ENCODE measurements at regions not wholly inside any gene's neighbourhood (a gene's known extent, or its start where the extent isn't known, plus 50 kb on each side); places are given as distances from the start of the nearest gene placed in this dataset.

DNA sequence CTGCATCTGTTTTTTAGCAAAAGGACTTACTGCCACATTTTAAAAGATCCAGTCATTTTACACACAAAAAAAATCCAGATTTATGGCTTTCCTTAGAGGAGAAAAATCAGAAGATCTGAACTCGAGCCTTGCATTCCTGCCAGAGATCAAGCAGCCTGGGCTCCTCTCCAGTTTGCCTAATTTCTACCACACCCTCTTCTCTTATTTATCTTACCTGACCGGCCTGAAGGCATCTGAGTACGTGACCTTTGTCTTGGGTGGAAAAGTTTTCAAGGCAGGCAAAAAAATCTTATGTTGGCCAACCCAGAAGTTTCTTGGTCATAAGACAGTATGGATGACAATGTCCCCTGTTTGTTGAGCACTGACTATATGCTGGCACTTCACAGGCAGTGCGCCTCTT, 60.3 kb downstream of the CHRD start:
- no peak overlapping the region for H3K27ac ChIP-seq (ENCODE audit: low read depth in 1 of 3, low read length in 2 of 3)

DNA sequence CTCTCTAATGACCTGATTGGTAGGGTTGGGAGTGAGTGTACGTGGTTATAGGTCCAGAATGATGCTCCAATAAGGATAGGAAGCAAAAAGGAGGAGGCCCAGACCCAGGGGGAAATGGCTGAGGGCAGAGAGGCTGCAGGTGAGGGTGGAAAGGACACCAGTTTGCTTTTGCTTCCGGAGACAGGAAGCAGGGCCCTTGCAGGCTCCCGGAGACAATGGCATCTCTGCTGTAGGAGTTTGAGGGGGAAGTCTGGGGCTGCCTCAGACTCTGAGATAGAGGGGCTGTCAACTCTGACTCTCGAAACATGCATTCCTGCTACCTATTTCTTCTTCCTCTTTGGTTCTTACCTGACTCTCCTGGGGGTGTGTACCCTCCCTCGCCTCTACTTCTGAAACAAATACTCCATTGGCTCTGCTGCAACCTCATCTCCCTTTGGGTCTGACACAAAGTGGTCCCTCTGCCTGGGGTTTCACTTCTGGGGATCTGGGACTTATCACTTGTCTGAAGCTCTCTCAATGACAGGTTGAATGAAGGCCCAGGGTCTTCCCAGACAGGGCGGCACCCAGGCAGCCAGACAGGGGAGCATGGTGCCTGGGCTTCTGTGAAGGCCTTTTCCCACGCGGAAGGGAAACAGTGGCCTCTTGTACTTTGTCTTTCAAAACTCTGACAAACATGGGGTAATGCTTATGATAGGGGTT, 61.5 kb downstream of the CHRD start:
- H3K4me1 ChIP-seq (ENCODE audit: control insufficient read depth in 3 of 3, insufficient read depth in 2 of 3, low read depth in 1 of 3, low read length in 2 of 3), result no peaks in the 10 kb centered on the region
- peaks cover 0 to 8% (median 0%) of the 10 kb centered on the region in 3 donors for H3K27me3 ChIP-seq (ENCODE audit: control insufficient read depth in 3 of 3, insufficient read depth in 3 of 3, low read length in 3 of 3)
- H3K9me3 ChIP-seq (ENCODE audit: control insufficient read depth in 2 of 2, insufficient read depth in 1 of 2, low read depth in 1 of 2, low read length in 1 of 2), result no peaks in the 10 kb centered on the region
- no peaks in the 10 kb centered on the region for H3K36me3 ChIP-seq (ENCODE audit: control insufficient read depth in 3 of 3, insufficient read depth in 2 of 3, low read depth in 1 of 3, low read length in 3 of 3)
- DNase-seq (no peak), FAIRE-seq (no peak)
- no peak overlapping the region for H3K4me3 ChIP-seq (ENCODE audit: low read depth in 1 of 3, low read length in 3 of 3)
- H3K27ac ChIP-seq (ENCODE audit: low read depth in 1 of 3, low read length in 2 of 3), result no peak overlapping the region
- WGBS, 3 donors, result 53 to 80% (median 75%) methylated on average over 8 of the region's 8 CpGs

More for the DNA sequence above, 60.3 kb downstream of the CHRD start:
- FAIRE-seq (no peak), DNase-seq (peak in 1 of 2 donors; percentile 40)
- Histone ChIP-seq H3K9me3 (ENCODE audit: control insufficient read depth in 2 of 2, insufficient read depth in 1 of 2, low read depth in 1 of 2, low read length in 1 of 2) (no peaks in the 10 kb centered on the region), H3K27me3 (ENCODE audit: control insufficient read depth in 3 of 3, insufficient read depth in 3 of 3, low read length in 3 of 3) (peaks cover 0 to 8% (median 0%) of the 10 kb centered on the region in 3 donors), H3K4me1 (ENCODE audit: control insufficient read depth in 3 of 3, insufficient read depth in 2 of 3, low read depth in 1 of 3, low read length in 2 of 3) (no peaks in the 10 kb centered on the region), H3K36me3 (ENCODE audit: control insufficient read depth in 3 of 3, insufficient read depth in 2 of 3, low read depth in 1 of 3, low read length in 3 of 3) (no peaks in the 10 kb centered on the region), H3K4me3 (ENCODE audit: low read depth in 1 of 3, low read length in 3 of 3) (no peak overlapping the region)
- WGBS, 3 donors, result 23 to 48% (median 37%) methylated on average over 4 of the region's 4 CpGs

DNA sequence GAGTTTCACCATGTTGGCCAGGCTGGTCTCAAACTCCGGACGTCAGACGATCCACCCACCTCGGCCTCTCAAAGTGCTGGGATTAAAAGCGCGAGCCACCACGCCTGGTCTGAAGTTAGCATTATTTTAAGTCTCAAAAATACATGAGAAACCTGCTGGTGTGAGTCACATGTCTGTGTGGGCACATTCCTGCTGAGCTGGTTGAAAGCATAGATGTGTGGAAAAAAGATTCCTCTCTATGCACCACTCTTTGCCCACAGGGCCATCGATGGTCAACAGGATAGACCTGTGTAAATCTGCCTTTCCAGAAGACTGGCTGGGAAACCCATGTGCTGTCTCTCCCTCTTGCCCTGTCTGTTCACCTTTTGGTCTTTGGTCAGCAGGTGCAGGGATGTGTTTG, 63.5 kb downstream of the CHRD start:
- FAIRE-seq (no peak), DNase-seq (no peak)
- no peaks in the 10 kb centered on the region for H3K9me3 ChIP-seq (ENCODE audit: control insufficient read depth in 2 of 2, insufficient read depth in 1 of 2, low read depth in 1 of 2, low read length in 1 of 2)
- H3K36me3 ChIP-seq (ENCODE audit: control insufficient read depth in 3 of 3, insufficient read depth in 2 of 3, low read depth in 1 of 3, low read length in 3 of 3), result no peaks in the 10 kb centered on the region
- peaks cover 0 to 8% (median 0%) of the 10 kb centered on the region in 3 donors for H3K27me3 ChIP-seq (ENCODE audit: control insufficient read depth in 3 of 3, insufficient read depth in 3 of 3, low read length in 3 of 3)
- H3K4me3 ChIP-seq (ENCODE audit: low read depth in 1 of 3, low read length in 3 of 3), result no peak overlapping the region
- H3K27ac ChIP-seq (ENCODE audit: low read depth in 1 of 3, low read length in 2 of 3), result no peak overlapping the region
- H3K4me1 ChIP-seq (ENCODE audit: control insufficient read depth in 3 of 3, insufficient read depth in 2 of 3, low read depth in 1 of 3, low read length in 2 of 3), result no peaks in the 10 kb centered on the region
- 83 to 90% (median 85%) methylated on average over 8 of the region's 8 CpGs for whole genome bisulfite sequencing, 3 donors

DNA sequence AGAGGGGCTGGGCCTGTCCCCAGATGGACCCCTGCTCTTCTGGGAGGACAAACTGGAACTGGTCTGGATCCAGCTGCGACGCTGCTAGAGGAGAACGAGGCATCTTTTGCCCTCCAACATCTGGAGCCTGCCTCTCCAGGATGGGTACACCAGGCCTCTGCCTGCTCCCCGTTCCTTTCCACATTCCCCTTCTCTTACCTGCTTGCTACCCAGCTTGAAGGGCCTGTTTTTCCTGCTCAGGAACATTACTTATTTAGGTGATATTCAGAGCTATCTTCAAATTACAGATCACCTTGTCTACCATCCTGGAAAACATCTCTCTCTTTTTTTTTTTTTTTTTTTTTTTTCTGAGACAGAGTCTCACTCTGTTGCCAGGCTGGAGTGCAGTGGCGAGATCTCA, 64.0 kb downstream of the CHRD start:
- no peak for FAIRE-seq
- WGBS, 3 donors, result 86 to 89% (median 88%) methylated on average over 4 to 5 of the region's 5 CpGs
- no peak for DNase-seq

DNA sequence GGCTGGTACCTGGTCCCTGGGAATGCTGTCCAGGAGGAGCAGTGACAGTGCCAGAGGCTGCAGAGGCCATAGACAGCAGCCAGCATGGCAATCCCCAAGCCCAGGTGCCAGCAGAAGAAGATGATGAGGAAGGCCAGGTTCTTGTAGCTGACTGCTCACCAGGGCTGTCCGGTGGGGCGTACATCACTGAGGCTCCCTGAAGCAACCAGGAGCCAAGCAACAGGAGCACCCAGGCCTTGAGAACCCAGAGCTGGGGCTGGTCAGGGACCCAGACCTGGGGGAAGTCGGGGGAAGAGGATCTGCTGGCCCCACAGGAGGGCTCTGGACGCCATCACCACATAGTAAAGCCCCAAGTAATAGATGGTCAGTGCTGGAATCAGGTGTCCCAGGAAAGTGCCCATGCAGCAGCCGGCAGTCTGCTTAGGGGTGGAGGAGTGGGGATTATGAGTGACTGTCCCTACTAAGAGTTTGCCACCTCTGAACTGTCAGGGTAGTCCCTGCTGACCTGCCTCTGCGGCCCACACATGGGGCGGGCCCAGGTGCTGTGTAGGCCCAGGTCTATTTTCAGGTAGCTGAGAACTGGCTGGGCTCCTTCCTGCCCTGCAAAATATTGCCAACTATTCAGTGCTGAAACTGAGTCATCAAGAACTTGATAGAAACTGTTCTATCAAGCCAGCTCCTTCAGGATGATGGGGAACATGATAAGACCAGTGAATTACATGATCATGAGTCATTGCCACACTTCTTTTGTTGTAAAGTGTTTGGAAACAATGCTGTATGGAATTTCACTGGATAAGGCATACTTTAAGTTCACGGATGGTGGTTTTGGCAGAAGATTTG, 68.7 kb downstream of the CHRD start:
- DNase-seq (peak in 1 of 2 donors; percentile 20), FAIRE-seq (no peak)
- H3K27me3 ChIP-seq (ENCODE audit: control insufficient read depth in 3 of 3, insufficient read depth in 3 of 3, low read length in 3 of 3), result peaks cover 0 to 2% (median 0%) of the 10 kb centered on the region in 3 donors
- no peaks in the 10 kb centered on the region for H3K36me3 ChIP-seq (ENCODE audit: control insufficient read depth in 3 of 3, insufficient read depth in 2 of 3, low read depth in 1 of 3, low read length in 3 of 3)
- H3K4me3 ChIP-seq (ENCODE audit: low read depth in 1 of 3, low read length in 3 of 3), result no peak overlapping the region
- no peak overlapping the region for H3K27ac ChIP-seq (ENCODE audit: low read depth in 1 of 3, low read length in 2 of 3)
- WGBS, 3 donors, result 70 to 83% (median 77%) methylated on average over 8 of the region's 8 CpGs
- H3K9me3 ChIP-seq (ENCODE audit: control insufficient read depth in 2 of 2, insufficient read depth in 1 of 2, low read depth in 1 of 2, low read length in 1 of 2), result no peaks in the 10 kb centered on the region
- H3K4me1 ChIP-seq (ENCODE audit: control insufficient read depth in 3 of 3, insufficient read depth in 2 of 3, low read depth in 1 of 3, low read length in 2 of 3), result no peaks in the 10 kb centered on the region

More for the DNA sequence above, 64.0 kb downstream of the CHRD start:
- H3K36me3 ChIP-seq (ENCODE audit: control insufficient read depth in 3 of 3, insufficient read depth in 2 of 3, low read depth in 1 of 3, low read length in 3 of 3), result no peaks in the 10 kb centered on the region
- H3K9me3 ChIP-seq (ENCODE audit: control insufficient read depth in 2 of 2, insufficient read depth in 1 of 2, low read depth in 1 of 2, low read length in 1 of 2), result no peaks in the 10 kb centered on the region
- no peak overlapping the region for H3K4me3 ChIP-seq (ENCODE audit: low read depth in 1 of 3, low read length in 3 of 3)
- no peaks in the 10 kb centered on the region for H3K4me1 ChIP-seq (ENCODE audit: control insufficient read depth in 3 of 3, insufficient read depth in 2 of 3, low read depth in 1 of 3, low read length in 2 of 3)
- peaks cover 0 to 8% (median 0%) of the 10 kb centered on the region in 3 donors for H3K27me3 ChIP-seq (ENCODE audit: control insufficient read depth in 3 of 3, insufficient read depth in 3 of 3, low read length in 3 of 3)
- no peak overlapping the region for H3K27ac ChIP-seq (ENCODE audit: low read depth in 1 of 3, low read length in 2 of 3)

DNA sequence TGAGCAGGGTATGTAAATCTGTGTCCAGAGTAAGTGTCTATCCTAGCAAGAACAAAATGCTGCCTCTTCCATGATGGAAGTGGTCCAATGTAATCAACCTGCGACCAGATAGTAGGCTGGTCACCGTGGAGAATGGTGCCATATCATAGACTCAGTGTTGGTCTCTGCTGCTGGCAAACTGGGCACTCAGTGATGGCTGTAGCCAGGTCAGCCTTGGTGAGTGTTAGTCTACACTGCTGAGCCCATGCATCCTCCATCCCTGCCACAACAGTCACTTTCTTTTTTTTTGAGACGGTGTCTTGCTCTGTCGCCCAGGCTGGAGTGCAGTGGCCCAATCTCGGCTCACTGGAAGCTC, 69.3 kb downstream of the CHRD start:
- no peaks in the 10 kb centered on the region for H3K4me1 ChIP-seq (ENCODE audit: control insufficient read depth in 3 of 3, insufficient read depth in 2 of 3, low read depth in 1 of 3, low read length in 2 of 3)
- no peaks in the 10 kb centered on the region for H3K9me3 ChIP-seq (ENCODE audit: control insufficient read depth in 2 of 2, insufficient read depth in 1 of 2, low read depth in 1 of 2, low read length in 1 of 2)
- DNase-seq, result no peak
- no peak overlapping the region for H3K27ac ChIP-seq (ENCODE audit: low read depth in 1 of 3, low read length in 2 of 3)
- peaks cover 0 to 2% (median 0%) of the 10 kb centered on the region in 3 donors for H3K27me3 ChIP-seq (ENCODE audit: control insufficient read depth in 3 of 3, insufficient read depth in 3 of 3, low read length in 3 of 3)
- FAIRE-seq, result no peak
- 84 to 95% (median 86%) methylated on average over 5 of the region's 5 CpGs for WGBS, 3 donors
- H3K4me3 ChIP-seq (ENCODE audit: low read depth in 1 of 3, low read length in 3 of 3), result no peak overlapping the region
- no peaks in the 10 kb centered on the region for H3K36me3 ChIP-seq (ENCODE audit: control insufficient read depth in 3 of 3, insufficient read depth in 2 of 3, low read depth in 1 of 3, low read length in 3 of 3)

DNA sequence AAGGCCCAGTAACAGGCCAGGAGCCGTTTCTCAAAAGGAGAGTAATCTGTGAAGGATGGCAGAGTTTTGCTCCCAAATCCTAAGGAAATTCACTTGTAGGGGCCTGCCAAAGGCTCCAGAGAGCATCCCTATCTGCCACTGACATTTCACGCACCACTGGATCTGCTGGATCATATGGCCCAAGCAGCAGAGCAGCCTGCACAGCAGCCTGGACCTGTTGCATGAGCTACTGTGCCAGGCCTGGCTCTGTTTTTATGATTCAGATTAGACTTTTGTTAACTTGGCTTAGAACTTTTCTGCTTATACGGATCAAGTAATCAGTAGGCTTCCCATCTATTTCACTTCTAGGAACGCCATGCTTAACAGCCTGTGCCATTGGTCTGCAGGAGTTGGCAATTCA, 70.7 kb downstream of the CHRD start:
- no peaks in the 10 kb centered on the region for H3K27me3 ChIP-seq (ENCODE audit: control insufficient read depth in 3 of 3, insufficient read depth in 3 of 3, low read length in 3 of 3)
- no peak for FAIRE-seq
- no peak overlapping the region for H3K27ac ChIP-seq (ENCODE audit: low read depth in 1 of 3, low read length in 2 of 3)
- no peaks in the 10 kb centered on the region for H3K9me3 ChIP-seq (ENCODE audit: control insufficient read depth in 2 of 2, insufficient read depth in 1 of 2, low read depth in 1 of 2, low read length in 1 of 2)
- H3K36me3 ChIP-seq (ENCODE audit: control insufficient read depth in 3 of 3, insufficient read depth in 2 of 3, low read depth in 1 of 3, low read length in 3 of 3), result no peaks in the 10 kb centered on the region
- DNase-seq, result no peak
- H3K4me3 ChIP-seq (ENCODE audit: low read depth in 1 of 3, low read length in 3 of 3), result no peak overlapping the region
- H3K4me1 ChIP-seq (ENCODE audit: control insufficient read depth in 3 of 3, insufficient read depth in 2 of 3, low read depth in 1 of 3, low read length in 2 of 3), result no peaks in the 10 kb centered on the region
- 90 to 91% (median 91%) methylated on average over 4 of the region's 4 CpGs for WGBS, 3 donors

DNA sequence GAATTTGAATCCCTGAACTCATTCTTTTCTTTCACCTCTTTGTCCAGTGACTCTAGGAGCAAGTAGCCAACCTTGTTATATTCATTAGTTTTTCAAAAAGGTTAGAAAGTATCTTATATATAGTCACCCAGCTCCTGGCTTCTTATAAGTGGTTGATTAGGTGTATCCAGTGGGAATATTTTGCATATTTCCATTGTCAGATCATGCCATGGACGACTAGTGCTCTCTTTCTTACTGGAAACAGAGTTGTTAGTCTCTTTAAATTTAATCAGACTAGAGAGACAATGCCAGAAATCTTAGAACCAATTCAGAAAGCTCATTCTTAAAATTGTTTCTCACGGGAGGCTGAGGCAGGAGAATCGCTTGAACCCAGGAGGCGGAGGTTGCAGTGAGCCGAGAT, 73.4 kb downstream of the CHRD start:
- Histone ChIP-seq H3K4me3 (ENCODE audit: low read depth in 1 of 3, low read length in 3 of 3) (no peak overlapping the region), H3K4me1 (ENCODE audit: control insufficient read depth in 3 of 3, insufficient read depth in 2 of 3, low read depth in 1 of 3, low read length in 2 of 3) (no peaks in the 10 kb centered on the region), H3K27me3 (ENCODE audit: control insufficient read depth in 3 of 3, insufficient read depth in 3 of 3, low read length in 3 of 3) (peaks cover 0 to 5% (median 0%) of the 10 kb centered on the region in 3 donors), H3K36me3 (ENCODE audit: control insufficient read depth in 3 of 3, insufficient read depth in 2 of 3, low read depth in 1 of 3, low read length in 3 of 3) (no peaks in the 10 kb centered on the region), H3K27ac (ENCODE audit: low read depth in 1 of 3, low read length in 2 of 3) (no peak overlapping the region), H3K9me3 (ENCODE audit: control insufficient read depth in 2 of 2, insufficient read depth in 1 of 2, low read depth in 1 of 2, low read length in 1 of 2) (peaks cover 0 to 7% of the 10 kb centered on the region in 2 donors)
- WGBS, 3 donors, result 68 to 81% (median 77%) methylated on average over 5 of the region's 5 CpGs
- DNase-seq (no peak), FAIRE-seq (no peak)
